IPS-20b (cell line): ENCODE measurements at regions not wholly inside any gene's neighbourhood (a gene's known extent, or its start where the extent isn't known, plus 50 kb on each side); places are given as distances from the start of the nearest gene placed in this dataset.

Source experiments
- H3K27ac ChIP-seq: one replicate; pipeline ENCODE4 v1.5.1; 2013; ENCODE audit warnings: low read length
- H3K27me3 ChIP-seq: 2 replicates; pipeline ENCODE4 v1.6.1; 2013; ENCODE audit warnings: mild to moderate bottlenecking, low read length, inconsistent platforms; ENCODE audit not compliant: insufficient read depth
- H3K36me3 ChIP-seq: 2 replicates; pipeline ENCODE4 v1.6.1; 2013; ENCODE audit warnings: low read depth, mild to moderate bottlenecking, inconsistent platforms, low read length, moderate library complexity; ENCODE audit not compliant: insufficient read depth
- H3K4me1 ChIP-seq: 2 replicates; pipeline ENCODE4 v1.6.1; 2013; ENCODE audit warnings: mild to moderate bottlenecking, control low read depth, inconsistent platforms, low read length, moderate library complexity; ENCODE audit not compliant: insufficient read depth
- H3K4me3 ChIP-seq: 2 replicates; pipeline ENCODE4 v1.5.1; 2013; ENCODE audit warnings: mild to moderate bottlenecking, low read length, inconsistent platforms
- H3K9ac ChIP-seq: 2 replicates; pipeline ENCODE4 v1.6.1; 2013; ENCODE audit warnings: low read depth, mild to moderate bottlenecking, inconsistent platforms, low read length, moderate library complexity
- H3K9me3 ChIP-seq: 2 replicates; pipeline ENCODE4 v1.6.1; 2013; ENCODE audit warnings: mild to moderate bottlenecking, low read depth, low read length, inconsistent platforms; ENCODE audit not compliant: insufficient read depth

GRCh38 chr12:16096273-16096849, 181.1 kb downstream of the SLC15A5 start:
- Histone ChIP-seq H3K36me3 (no peaks in the 10 kb centered on the region), H3K4me3 (no peak overlapping the region), H3K27me3 (no peaks in the 10 kb centered on the region), H3K9me3 (no peaks in the 10 kb centered on the region), H3K27ac (no peak overlapping the region), H3K9ac (no peak overlapping the region), H3K4me1 (no peaks in the 10 kb centered on the region)

DNA sequence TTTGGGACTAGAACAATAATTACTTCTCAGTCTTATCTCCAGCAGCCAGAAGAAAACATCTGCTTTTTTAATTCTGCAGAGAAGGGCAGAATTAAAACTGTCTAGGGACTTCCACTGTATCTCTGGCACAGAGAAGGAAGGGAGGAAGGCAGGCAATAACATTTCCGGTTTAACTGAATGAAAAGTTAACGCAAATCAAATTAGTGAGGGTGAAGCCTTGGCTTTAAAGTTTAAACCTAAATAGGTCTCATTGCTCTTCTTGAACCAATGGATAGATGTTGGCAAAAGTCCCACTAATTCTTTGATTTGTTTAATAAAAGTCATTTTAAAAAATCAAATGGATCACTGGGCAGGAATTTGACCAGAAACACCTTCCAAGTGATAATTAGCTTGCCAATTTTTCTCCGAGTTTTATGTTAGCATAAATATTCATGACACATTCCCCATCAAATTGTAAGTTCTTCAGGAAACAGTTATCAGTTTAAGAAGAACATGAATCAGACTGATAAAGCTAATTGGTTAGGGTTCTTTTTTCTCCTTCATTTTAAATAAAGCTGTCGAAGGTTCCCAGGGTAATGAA, 181.9 kb downstream of the SLC15A5 start:
- H3K27ac ChIP-seq, result no peak overlapping the region
- no peak overlapping the region for H3K9ac ChIP-seq
- no peaks in the 10 kb centered on the region for H3K27me3 ChIP-seq
- no peaks in the 10 kb centered on the region for H3K4me1 ChIP-seq
- H3K36me3 ChIP-seq, result no peaks in the 10 kb centered on the region
- H3K9me3 ChIP-seq, result no peaks in the 10 kb centered on the region
- no peak overlapping the region for H3K4me3 ChIP-seq

GRCh38 chr12:16094437-16094836, 183.0 kb downstream of the SLC15A5 start:
- H3K9me3 ChIP-seq, result no peaks in the 10 kb centered on the region
- H3K4me1 ChIP-seq, result no peaks in the 10 kb centered on the region
- no peak overlapping the region for H3K27ac ChIP-seq
- H3K36me3 ChIP-seq, result no peaks in the 10 kb centered on the region
- no peak overlapping the region for H3K9ac ChIP-seq
- H3K27me3 ChIP-seq, result no peaks in the 10 kb centered on the region
- no peak overlapping the region for H3K4me3 ChIP-seq

GRCh38 chr12:16093825-16094224, 182.7 kb downstream of the DERA start:
- no peaks in the 10 kb centered on the region for H3K27me3 ChIP-seq
- no peaks in the 10 kb centered on the region for H3K36me3 ChIP-seq
- no peak overlapping the region for H3K27ac ChIP-seq
- no peak overlapping the region for H3K4me3 ChIP-seq
- no peak overlapping the region for H3K9ac ChIP-seq
- no peaks in the 10 kb centered on the region for H3K4me1 ChIP-seq
- H3K9me3 ChIP-seq, result no peaks in the 10 kb centered on the region

DNA sequence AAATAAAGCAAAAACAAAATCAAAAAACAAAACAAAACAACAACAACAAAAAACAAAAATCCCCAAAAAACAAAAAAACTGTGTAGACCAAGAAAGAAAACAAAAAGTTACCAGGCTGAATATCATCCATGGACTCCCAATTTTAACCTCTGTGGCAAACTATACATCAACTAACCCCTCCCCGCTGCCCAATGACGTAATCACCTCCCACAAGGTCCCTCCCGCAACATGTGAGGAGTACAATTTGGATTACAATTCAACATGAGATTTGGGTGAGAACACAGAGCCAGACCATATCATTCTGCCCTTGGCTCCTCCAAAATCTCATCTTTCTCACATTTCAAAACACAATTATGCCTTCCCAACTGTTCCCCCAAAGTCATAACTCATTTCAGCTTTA, 179.8 kb downstream of the DERA start:
- Histone ChIP-seq H3K27ac (no peak overlapping the region), H3K9me3 (no peaks in the 10 kb centered on the region), H3K9ac (no peak overlapping the region), H3K27me3 (no peaks in the 10 kb centered on the region), H3K36me3 (no peaks in the 10 kb centered on the region), H3K4me1 (0 out of 2 replicates have a peak, but pooled peaks cover 3% of the 10 kb centered on the region), H3K4me3 (no peak overlapping the region)

DNA sequence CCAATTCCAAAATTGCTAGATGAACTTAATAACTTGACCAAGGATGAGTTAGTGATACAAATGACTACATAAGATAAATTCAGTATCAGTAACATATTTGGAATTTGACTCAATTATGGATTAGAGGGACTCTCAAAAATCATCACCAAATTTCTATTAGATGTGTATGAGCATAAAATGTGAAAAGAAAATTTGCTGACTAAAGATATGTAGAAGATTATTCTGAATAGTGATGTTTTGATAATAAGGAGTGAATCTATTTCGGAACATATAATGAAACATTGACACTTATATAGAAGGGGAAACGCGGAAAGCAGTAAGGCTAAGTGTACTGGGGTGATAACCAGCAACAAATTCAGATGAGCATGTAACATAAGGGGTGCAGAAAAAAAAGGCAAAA, 177.3 kb downstream of the DERA start:
- H3K9ac ChIP-seq, result no peak overlapping the region
- H3K4me3 ChIP-seq, result no peak overlapping the region
- no peaks in the 10 kb centered on the region for H3K27me3 ChIP-seq
- H3K36me3 ChIP-seq, result no peaks in the 10 kb centered on the region
- no peaks in the 10 kb centered on the region for H3K9me3 ChIP-seq
- 0 out of 2 replicates have a peak, but pooled peaks cover 13% of the 10 kb centered on the region for H3K4me1 ChIP-seq
- H3K27ac ChIP-seq, result no peak overlapping the region
